K562 (cell line): ENCODE measurements at regions not wholly inside any gene's neighbourhood (a gene's known extent, or its start where the extent isn't known, plus 50 kb on each side); places are given as distances from the start of the nearest gene placed in this dataset.
"Not testable (repeated sequence)": the region's sequence is repeated elsewhere in the genome, so short reads cannot be mapped to it uniquely, and the experiment has no call there.

Experiments used
- HDAC6 ChIP-seq: IDR thresholded peaks from 2 replicates; pipeline ENCODE4 v1.6.1; 2012; ENCODE audit warnings: low read depth, mild to moderate bottlenecking, control low read depth, inconsistent platforms, low read length, moderate library complexity
- SP1 ChIP-seq: sonication (generic); formaldehyde crosslinking; IDR thresholded peaks from 2 replicates; pipeline ENCODE4 v1.8.1; 2022; ENCODE audit warnings: mild to moderate bottlenecking, missing genetic modification reagents
- ZNF354B ChIP-seq: fragments of 250-450 bp; sonication (Bioruptor Pico); IDR thresholded peaks from 2 replicates; pipeline ENCODE4 v1.4.0; 2020

DNA sequence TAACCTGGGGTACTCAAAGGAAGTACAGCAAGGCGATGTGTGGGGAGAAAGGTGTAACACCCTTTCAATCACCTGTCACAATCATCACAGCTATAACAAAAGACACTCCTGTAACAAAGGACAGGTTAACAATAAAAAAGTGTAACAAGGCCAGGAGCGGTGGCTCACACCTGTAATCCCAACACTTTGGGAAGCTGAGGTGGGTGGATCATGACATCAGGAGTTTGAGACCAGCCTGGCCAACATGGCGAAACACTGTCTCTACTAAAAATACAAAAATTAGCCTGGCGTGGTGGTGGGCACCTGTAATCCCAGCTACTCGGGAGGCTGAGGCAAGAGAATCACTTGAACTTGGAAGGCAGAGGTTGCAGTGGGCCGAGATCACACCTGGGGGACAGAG, 436.4 kb downstream of the RBFOX1 start:
- TF ChIP-seq ZNF354B, SP1, HDAC6: not testable (repeated sequence)
